HG03571 (cell line): ENCODE measurements at regions not wholly inside any gene's neighbourhood (a gene's known extent, or its start where the extent isn't known, plus 50 kb on each side); places are given as distances from the start of the nearest gene placed in this dataset.
"Not testable (repeated sequence)": the region's sequence is repeated elsewhere in the genome, so short reads cannot be mapped to it uniquely, and the experiment has no call there.

Experiments
- ATAC-seq: cut with Tn5 transposase; IDR thresholded peaks from one replicate; pipeline ENCODE4 v1.9.1; 2021; ENCODE audit not compliant: unreplicated experiment

DNA sequence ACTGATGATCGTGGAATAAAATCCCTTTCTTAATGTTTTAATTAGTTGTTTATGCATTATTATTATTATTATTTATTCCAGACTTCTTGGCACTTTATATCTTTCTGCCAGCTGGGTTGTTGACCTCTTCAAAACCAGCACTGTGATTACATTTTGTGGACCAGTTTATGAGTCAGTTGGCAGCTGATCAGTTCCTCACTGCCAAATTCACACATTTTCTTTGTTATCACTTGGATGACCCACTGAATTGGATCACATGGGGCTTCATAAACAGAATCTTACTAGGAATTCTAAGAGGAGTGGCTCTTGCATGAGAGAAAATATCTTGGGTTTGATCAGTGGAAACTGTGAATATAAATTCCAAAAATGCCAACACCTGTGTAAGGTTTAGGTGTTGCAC is 321.8 kb upstream of the SPRED2 start:
- no peak for ATAC-seq

DNA sequence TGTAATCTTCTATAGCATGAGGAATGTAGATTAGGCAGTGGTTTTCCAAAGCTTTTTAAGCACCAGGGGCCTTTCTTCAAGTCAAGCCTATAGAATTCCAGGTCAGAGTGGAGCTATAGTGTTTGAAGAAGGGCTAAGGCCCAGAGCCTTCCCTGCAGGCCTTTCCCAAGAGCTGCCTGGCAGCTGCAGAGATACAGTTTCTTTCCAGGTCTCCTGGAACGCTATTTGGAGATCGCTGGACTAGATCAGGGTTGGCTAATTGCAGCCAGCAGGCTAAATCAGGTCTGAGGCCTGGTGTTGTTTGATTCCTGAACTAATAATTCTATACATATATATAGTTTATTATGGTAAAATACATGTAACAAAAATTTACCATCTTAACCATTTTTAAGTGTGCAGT is 319.0 kb upstream of the SPRED2 start:
- no peak for ATAC-seq

DNA sequence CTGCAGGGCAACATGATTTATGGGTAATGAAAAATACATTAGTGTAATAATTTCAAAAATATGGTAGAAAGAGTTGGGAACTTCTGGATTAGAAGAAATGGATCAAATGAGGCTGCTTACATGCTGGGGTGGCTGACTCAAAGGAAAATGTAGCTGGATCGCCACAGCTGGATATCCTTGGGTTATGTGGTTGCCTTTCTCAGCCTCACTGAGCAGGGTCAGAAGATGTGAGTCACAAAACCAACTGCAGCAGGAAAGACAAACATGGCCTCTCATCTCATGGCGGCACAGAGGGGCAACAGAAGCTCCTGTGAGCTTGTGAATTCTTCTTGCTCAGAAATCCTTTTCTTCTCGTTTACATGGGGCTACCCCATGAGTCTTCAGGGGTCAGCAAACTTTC is 317.1 kb upstream of the SPRED2 start:
- ATAC-seq = no peak

DNA sequence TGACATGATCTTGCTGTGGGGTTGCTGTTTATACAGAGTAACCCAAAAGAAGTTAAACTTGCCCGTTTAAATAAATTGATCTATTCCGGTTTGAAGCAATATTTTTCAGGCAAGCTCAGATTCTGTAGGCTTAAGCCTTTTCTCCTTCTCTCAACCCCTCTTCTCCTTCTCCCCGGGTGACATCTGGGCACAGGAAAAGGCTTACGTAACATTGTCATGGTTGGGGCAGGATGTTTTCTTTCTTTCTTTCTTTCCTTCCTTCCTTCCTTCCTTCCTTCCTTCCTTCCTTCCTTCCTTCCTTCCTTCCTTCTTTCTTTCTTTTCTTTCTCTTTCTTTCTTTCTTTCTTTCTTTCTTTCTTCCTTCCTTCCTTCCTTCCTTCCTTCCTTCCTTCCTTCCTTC is 315.5 kb upstream of the SPRED2 start:
- ATAC-seq = not testable (repeated sequence)

DNA sequence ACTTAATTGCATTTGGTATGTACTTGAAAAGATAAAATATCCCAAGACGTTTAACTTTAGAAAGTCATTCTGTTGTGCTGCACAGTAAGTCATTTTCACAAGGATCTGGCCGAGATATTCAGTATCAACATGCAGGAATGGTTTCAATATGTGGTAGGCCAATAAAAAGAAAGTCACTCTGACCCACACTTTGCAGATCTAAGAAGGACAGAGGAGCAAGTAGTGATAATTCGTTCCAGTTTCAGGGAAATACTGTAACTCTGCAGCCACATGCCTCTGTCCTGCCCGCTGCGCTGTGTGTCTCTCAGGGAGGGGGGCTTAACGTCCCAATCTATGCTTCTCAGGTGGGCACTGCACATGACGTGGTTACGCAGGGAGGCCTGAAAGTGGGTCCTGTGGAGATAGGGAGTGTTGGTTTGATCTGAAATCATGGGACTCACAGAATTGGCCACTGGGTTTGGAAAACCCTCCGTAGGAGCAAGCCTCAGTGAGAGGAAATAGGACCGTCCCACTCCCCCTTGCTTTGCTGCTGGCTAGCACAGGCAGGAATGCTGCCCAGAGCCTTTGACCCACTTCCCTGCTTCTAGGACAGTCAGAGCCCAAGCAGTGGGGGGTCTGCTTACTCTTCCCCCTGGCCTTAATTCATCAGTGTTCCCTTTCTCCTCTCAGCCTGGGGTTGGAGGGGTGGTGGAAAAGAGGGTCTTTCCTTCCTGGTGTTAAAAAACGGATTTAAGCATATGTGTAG is 314.7 kb upstream of the SPRED2 start:
- ATAC-seq = no peak

DNA sequence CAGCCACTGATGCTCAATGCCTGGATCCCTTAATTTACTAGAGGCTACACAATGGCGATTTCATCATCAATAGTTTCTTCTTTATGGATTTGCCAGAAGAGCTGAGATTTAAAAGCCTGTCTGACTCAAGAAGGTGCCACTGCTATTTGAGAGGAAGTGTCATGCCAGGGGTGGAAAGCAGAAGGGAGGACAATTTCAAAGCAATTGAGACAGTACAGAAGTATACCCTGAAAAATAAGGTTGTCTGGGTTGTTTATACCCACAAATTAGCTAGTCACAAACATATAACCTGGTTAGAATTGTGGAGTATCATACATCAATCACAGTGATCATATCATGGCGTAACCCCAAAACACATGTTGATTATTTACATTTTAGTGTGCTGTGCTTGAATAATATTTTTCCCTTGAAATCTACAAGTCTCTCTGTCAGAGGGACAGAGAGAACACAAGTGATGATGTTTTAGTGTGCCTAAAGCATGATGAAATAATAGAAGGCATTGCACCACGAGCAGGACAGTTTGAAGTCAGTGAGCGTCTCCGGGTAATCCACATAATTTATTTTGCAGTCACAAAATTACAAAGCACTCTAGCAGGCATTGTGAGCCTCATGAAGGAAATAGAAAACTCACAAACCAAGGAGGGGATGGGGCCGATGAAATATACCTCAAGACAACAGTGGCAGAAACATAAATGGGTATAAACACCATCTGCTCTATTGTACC is 312.2 kb upstream of the SPRED2 start:
- no peak for ATAC-seq

DNA sequence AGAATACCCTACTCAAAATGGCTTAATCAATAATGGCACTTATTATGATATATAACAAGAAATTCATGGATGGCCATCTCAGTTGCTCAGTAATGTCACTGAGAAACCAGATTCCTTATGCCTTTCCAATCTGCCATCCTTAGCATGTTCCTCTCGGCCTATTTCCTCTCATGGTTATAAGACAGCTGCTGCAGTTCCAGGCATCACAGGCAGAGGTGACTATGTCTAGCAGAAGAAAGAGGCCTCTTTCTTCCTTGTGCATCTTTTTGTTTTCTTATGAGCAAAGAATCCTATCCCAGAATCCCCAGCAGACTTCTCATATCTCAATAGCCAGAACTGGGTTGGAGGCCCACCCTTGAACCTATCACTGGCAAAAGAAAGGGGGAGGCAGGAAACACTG is 310.6 kb upstream of the SPRED2 start:
- no peak for ATAC-seq

DNA sequence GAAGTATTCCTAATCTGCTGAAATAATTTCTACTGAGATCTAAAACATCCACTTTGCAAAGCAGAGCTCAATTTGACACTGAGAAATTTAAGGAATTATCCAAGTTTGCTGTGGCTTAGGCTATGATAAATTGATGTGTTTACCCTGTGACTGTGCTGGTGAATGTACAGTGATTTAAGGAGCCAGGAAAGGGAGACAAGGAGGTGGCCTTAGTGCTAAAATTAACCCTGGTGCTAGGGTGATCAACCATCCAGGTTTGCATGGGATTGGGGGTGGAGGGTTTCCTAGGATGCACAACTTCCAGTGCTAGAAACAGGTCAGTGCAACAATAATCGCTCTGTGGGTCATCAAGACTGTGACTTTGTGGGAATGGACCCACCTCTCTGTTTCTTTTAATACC is 307.5 kb upstream of the SPRED2 start:
- no peak for ATAC-seq

DNA sequence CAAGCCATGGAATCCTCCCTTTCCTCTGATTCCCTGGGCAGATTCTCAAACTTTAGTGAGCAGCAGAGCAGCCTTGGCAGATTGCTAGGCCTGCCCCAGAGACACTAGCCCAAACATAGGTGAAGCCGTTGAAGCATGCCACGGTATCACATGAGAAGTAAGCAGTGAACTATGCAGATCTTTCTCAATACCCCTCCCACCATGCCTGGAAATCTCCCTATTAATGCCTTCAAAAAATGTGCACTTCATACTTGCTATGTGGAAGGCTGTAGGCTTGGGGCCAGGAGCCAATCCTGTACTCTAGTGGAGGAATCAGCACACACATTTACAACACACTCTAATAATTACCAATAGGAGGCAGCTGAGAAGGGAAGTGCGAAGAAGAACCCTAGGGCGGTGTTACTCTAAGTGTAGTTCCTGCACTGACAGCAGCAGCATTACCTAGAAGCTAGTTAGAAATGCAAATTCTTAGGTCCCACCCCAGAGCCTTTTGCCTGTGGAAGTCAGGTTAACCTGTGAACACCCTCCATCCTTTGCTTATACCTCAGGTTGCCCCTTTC is 305.1 kb upstream of the SPRED2 start:
- no peak for ATAC-seq

DNA sequence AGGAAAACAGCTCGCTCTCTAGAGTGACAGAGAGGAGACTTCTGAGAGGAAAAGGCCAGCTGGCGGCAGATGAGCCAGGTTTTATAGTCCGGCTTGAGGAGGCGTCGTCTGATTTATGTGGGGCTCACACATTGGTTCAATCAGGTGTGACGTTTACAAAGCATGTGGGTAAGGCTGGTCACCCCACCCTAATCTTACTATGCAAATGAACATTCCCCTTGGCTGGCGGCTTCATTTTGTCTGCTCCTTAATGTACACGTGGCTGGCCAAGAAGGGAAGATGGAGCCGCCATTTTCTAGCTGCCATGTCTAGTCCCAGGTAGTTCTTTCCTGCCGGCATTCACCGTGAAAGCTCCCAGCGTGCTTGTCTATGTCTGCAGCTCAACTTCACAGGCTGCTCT is 299.1 kb upstream of the SPRED2 start:
- no peak for ATAC-seq

DNA sequence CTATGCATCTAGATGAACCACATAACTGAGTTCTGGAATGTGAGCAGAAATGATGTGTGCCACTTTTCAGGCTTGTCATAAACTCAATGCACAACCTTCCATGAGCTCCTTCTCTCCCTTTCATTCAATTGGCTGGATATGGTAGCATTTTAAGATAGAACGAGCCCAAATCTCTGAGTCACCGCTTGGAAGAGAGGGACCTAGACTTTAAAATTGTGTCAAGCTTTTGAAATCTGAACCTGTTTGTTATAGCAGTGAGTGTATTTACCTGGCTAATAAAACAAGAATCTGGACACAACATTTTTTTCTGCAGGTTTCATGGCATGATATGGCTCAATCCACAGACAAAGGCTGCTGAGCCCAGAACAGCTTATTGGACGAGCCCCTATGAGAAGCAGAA is 297.8 kb upstream of the SPRED2 start:
- no peak for ATAC-seq

DNA sequence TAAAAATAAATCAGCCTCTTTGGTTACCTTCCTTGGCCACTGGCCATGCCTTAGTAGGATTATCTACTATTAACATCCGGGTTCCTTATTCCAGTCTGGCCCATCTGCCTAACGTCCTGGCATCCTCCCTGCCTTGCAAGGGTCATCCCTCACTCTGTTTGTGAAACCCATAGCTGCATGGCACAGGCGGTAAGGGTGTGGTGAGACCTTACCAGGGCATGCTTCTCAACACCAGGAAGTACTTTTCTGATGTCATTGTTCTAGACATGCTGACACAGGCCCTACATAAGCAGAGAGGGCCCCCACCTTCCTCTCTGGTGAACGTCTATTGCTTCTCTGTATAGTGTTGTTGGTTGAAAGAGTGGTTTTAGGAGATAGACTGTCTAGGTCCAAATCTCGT is 296.8 kb upstream of the SPRED2 start:
- ATAC-seq = no peak

DNA sequence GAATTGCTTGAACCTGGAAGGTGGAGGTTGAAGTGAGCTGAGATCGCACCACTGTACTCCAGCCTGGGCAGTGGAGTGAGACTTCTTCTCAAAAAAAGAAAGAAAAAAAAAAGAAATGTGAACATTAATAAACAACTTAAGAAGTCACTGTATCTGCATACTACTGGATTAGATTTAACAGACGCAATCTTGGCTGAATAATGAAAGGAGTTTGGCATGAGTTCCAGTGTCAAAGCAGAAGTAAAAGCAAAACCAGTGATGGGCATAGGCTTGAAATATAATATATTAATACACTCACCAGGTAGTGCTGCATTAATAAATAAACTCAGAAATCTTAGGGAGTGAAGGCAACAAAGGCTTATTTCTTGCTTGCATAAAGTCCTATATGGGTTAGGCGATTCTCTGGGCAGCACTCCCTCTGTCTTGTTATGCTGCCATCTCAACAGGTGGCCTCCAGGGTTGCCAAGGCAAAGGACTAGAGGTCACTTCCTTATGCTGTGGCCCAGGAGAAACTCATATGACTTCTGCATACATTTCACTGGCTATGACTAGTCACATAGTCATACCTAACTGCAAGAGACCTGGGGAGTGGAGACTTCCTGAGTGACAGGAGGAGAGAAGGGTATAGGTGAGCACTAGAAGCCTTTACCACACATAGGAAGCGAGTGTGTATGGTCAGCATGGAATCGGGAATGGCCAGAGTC is 296.2 kb upstream of the SPRED2 start:
- no peak for ATAC-seq

DNA sequence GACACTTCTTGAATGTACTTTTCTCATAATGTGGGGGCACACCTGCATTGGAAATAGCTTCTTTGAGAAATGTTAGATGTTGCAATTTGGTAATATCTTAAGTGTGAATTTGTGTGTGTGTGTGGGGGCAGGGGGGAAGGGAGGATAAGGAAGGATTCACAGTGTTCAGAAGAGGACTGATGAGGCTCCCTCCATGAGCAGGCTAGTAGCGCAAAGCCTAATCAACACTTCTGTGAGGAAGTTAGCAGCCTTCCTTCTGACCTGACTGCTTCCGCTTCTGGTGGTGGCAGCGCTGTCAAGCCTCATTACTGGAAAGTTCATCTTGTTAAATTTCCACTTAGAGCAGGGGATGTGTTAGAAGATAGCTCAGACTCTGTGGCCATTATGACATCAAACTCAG is 295.4 kb upstream of the SPRED2 start:
- ATAC-seq = no peak

DNA sequence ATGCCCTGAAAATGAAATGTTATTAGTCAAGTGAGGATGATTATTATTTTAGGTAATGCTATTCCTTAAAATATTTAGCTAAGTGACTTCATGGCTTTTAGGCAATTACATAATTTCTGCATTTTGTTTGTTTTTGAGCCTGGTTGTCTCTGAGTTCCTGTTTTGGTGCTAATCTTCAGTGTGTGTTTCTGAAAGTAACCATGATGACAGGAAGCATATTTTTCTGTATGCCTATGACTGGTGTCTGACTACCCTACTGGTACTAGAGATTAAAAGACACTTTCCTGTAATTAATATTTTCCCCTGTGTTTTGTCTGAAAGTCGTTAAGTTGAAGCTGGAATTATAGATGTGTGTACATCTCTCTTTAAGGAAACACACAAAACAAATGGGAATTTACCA is 295.0 kb upstream of the SPRED2 start:
- no peak for ATAC-seq

DNA sequence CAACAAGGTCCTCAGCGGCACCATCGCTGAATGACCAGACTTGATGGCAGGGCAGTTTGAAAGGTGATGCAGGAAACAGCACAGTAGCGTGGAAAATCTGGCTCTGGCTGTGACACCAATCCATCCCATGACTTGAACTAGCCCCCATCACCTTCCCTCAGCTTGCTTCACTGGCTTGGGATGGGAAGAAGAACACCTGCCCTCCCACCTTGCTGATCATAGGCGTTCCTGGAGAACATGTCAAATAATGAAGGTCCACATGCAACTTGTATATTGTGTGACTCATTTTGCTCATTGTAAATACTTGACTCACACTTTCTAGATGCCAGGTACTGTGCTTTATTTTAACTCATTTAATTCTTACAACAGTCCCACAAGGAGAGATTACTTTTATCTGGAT is 292.4 kb upstream of the SPRED2 start:
- no peak for ATAC-seq

DNA sequence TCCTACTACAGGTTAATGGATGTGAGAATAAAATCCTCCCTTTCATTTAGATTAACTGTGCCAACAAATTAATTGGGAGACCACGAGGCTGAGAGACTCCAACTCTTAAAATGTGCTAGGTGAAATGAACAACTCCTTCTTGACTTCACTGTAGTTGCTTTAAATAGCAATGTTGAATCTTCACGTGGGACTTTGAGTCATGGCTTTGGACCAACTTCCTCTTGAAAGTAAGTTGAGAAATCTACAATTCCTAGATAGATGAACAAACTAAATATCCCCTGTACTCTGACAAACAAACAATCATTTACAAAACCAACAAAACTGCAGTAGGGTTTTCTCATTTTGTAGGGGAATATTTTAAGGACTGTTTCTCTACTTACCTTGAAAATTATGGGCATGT is 291.9 kb upstream of the SPRED2 start:
- no peak for ATAC-seq

DNA sequence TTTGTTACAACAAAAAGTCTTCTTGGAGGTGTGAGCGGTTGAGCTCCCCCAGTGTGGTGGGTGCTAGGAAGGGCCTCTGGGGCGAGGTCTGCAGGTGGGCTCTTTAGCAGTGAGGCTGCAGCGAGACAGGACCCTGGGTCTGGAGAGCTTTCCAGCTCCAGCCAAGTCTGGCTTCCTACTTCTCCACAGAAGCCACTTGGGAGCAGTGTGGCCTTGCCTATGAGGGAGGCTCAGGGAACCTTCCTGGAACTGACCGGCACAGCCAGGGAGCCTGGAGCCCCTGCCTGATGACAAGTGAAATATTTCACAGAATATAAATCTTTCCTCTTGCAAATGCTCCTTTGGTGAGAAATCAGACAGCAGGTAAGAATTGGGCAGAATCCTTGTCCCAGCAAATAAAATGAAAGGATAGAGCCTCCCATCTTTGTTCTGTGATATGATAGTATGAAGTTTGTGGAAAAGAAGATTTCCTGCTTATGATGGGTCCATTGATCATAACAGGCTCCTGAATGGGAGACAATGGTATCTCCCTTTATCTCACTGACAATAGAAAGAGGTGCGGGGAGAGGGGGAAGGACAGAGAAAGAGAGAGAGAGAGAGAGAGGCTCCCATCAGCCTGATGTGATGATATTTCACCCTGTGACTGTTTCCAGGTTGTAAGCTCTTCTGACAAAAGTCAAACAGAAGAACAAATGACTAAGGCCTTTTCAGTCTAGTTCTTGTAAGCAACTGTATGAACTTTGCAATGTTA is 289.8 kb upstream of the SPRED2 start:
- no peak for ATAC-seq

DNA sequence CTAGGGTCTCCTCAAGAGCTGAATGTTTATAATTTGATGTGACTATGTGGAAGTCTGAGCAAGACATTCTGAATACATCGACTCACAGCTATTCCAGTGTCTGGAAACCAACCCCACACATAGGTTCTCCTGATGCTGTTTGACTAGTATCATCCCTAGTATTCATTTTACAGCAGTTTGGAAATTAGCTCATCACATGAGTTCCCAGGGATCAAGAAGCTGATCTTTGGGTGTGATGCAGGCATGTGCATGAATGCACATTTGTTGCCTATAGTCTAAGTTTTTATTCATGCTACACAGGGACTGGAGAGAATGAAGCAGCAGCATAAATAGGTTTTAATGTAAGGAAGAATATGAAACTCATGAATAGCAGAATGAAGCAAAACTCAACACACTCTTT is 284.3 kb upstream of the SPRED2 start:
- no peak for ATAC-seq

DNA sequence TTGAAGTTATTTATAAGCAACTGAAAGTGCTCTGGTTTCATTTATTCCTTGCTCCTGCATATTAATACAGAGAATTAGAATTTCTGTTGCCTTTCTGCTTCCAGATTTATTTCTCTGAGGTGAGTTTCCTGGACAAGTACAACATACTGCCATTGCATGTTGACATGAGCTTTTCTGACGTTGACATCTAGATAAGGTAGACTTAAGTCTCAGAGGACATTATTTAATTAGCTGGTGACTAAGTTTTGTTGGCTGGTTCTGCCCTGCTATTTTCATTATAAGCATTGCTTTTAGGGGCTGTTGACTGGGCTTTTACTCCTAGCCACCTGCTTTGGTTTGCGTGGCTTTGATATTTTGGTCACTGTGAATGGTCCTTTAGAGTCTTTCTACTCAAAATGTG is 282.9 kb upstream of the SPRED2 start:
- no peak for ATAC-seq

DNA sequence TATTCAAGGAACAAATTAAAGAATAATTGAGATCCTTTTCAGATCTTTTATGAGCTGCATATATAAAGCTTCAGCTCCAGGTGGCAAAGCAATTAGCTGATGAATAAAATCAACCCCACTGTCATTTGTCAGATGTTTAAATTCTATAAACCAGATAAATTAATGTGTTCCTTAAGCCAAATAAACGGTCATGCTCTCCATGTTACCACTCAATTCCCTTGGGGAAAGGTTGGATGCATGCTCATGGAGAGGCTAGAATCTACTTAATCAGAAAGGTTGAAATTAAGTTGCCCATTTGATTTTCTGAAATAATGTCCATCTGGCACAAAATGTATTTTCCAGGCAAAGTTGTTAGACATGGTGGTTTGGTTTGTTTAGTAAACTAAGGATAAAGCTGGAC is 282.5 kb upstream of the SPRED2 start:
- ATAC-seq = no peak
